AG20443 (cell line): ENCODE measurements at regions not wholly inside any gene's neighbourhood (a gene's known extent, or its start where the extent isn't known, plus 50 kb on each side); places are given as distances from the start of the nearest gene placed in this dataset.

ENCODE experiments used
- DNase-seq: peaks from one replicate; pipeline ENCODE4 v3.0.0; 2012; ENCODE audit warnings: low spot score, mixed read lengths

DNA sequence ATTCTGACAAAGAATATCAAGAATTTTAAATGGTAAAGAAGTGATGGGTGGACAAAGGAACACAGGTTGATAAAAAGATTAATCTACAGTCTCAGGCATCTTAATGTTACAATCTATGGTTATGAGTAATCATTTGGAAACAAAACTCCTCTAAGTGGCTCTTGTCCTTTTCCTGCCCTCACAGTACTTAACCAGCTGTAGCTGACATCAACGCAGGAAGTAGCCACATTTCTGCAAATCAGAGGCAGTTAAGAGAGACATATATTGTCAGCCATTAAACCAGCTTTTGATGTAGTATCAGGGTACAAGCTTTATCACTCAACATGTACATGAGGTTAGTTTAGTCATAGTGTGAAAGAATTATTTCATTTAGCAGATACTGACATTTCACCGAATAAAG, 244.6 kb downstream of the NR4A2 start:
- DNase-seq: no peak

DNA sequence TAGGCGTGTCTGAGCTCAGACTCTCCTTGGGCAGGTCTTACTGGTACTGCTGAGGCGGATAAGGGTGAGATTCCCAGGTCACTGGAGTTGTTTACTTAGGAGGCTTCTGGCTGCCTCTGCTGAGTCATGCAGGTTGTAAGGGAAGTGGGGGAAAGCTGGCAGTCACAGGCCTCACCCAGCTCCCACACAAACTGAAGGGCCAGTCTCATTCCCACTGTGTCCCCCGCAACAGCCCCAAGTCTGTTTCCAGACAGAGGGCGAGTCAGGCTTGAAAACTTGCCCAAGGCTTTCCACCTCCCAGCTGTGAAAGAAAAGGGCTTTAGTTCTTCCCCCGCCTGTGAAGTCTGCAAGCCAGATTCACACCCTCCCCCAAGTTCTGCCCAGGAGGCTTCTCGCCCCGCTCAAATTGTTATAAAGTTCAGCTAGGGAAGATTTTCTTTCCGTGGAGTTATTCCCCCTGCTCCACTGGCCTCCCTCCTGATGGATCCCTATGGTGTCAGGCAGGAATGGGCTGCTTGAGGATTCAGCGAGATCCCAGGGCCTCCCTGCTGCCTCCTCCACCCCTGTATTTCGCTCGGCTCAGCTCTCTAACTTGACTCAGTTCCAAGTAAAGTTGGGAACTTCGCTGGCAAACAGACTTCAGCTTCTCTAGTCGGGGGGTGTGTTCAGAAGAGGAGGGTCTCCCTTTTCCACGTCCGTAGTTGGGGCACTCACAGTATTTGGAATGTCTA, 248.6 kb downstream of the NR4A2 start:
- no peak for DNase-seq

DNA sequence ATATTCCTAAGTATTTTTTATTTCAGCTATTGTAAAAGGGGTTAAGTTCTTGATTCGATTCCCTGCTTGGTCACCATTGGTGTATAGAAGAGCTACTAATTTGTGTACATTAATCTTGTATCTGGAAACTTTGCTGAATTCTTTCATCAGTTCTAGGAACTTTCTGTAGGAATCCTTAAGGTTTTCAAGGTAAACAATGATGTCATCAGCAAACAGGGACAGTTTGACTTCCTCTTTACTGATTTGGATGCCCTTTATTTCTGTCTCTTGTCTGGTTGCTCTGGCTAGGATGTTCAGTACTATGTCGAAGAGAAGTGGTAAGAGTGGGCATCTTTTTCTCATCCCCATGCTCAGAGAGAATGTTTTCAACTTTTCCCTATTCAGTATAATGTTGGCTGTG, 252.7 kb downstream of the NR4A2 start:
- no peak for DNase-seq

DNA sequence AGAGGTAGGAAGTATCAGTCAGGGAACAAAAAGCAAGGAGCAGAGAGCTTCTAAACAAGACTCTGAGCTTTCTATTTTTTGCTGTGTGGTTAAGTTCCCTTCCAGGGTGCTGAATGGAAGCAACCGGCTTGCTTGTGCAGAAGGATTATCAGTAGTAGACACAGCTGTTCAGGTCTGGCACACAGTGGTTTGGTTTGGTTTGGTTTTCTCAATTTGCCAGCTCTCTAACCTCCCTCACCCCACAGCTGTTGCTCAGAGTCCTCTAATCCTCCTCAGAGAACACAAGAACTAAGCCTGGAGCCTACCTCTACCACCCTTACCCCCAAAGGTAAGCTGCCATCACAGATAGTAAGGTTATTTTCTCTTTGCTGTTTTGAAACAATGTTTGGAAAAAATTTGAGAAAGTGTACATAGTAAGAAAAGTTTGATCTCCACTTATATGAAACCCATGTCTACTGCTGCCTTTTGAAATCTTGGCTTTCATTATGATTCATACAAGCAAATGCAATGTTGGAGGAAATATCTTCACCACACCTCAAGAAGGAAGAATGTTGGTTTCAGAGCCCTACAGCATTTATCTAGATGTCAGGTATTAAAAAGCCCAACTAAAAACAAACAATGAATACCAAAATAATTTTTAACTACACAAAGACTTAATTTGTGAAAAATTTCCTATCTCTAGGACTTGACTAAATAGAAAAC, 255.3 kb downstream of the NR4A2 start:
- no peak for DNase-seq

DNA sequence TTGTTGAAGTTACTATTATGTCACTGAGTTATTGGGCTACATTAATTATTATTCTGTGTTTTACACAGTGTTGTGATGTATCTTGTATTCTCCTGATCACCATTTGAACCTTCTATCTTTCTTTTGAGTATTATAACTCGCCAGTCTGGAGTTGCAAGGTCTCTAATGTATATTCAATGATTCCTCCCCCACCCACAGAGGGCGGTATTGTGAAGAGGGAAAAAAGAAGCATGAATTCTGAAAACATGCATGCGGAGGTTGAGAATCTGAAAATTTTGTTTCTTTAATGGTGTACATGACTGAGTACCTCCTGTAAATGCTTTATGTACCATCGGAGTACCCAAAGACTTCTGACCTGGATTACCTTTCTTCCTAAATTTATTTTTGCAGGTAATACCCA, 266.6 kb downstream of the NR4A2 start:
- no peak for DNase-seq

DNA sequence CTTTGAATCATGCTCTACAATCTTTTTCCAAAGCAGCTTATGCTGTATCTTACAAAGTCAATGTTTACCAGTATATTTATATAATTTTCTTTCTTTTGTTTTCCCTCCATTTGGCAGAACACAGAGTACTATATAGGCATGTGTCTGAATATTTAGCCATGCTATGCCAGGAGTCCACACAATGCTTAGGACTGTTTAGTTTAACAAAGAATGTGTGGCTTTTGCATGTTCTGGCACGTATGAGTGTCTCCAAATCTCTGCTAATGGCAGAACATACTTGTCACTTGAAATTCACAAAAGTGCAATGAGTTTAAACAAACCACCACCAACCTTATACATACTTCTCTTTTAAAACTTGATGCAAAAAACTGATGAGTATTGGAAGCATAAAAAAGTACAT, 268.0 kb downstream of the NR4A2 start:
- DNase-seq: no peak

DNA sequence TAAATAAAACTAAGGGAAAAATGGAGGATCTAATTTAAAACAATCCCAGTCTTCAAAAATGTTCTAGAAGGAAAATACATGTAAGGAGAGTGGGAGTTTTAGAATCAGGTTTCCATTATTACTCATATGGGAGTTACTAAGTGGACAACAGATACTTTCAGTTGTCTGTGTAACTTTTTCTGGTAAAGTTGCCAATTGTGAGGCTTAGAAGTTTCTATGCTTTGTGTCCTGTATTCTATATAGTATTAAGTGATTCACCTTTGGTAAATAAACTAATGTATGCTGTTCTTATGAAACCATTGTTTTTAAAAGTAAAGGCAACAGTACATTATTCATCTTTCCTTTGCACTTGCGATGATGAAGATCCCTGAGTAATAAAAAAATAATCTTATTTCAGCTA, 274.9 kb downstream of the NR4A2 start:
- no peak for DNase-seq

DNA sequence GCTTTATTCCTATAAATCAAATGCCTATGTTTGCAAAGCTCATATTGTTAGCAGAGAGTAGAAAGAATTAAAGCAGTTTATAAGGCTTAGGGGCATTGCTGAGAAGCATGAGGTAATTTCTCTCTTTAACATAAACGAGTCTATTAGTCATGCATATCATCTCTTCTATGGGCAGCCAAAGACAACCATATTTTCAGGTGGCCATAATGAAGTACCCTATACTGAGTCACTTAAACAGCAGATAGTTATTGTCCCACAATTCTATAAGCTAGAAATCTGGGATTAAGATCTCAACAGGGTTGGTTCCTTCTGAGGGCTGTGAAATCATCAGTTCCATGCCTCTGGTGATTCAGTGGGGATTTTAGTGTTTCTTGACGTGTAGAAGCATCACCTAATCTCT, 277.5 kb downstream of the NR4A2 start:
- DNase-seq: no peak

DNA sequence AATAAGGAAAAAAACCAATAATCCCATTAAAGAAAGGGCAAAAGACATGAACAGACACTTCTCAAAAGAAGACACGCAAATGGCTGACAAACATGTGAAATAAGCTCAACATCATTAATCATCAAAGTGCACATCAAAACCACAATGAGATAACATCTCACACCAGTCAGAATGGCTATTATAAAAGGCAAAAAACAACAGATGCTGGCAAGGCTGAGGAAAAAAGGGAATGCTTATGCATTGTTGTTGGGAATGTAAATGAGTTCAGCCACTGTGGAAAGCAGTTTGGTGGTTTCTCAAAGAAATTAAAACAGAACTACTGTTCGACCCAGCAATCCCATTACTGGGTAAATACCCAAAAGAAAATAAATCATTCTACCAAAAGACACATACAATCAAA, 285.6 kb downstream of the NR4A2 start:
- DNase-seq: no peak

DNA sequence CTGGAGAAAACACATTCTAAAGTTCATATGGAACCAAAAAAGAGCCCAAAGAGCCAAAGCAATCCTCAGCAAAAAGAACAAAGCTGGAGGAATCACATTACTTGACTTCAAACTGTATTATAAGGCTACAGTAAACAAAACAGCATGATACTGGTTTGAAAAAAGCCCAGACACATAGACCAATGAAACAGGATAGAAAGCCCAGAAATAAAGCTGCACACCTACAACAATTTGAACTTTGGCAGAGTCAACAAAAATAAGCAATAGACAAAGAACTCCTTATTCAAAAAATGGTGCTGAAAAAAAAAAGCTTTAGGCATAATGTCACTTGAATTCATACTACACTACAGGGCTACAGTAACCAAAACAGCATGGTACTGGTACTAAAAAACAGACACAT, 289.6 kb downstream of the NR4A2 start:
- DNase-seq: no peak

DNA sequence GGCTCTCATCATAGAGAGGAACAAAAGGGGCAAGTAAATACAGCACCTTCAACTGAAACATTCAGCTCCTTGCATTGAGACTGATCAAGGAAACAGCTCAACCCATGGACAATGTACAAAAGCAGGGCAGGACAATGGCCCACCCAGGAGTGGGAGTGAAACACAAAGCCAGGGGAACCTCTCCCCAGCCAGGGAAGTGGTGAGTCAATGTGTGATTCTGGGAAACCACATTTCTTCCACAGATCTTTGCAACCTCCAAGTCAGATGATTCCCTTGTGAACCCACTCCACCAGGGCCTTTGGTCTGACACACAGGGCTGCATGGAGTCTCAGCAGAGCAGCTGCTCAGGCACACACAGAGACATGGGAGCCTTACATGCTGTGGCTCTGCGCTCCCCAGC, 294.5 kb downstream of the NR4A2 start:
- no peak for DNase-seq

DNA sequence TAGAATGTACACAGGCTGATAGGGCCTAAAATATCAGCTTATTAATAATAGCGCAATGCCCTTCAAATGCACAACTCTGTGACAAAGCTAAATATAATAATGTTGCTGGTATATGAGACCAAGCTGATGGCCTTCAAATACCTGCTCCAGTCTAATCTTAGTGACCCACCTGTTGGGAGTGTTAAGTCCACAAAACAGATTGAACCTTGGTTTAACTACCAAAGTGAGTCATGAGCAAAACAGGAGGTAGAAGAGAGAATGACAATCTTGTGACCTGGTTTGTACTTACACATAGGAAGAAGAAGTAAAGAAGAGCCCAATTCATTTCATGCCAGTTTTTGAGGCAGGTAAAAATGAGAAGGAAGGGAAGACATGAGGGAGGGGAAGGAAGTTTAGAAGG, 295.0 kb downstream of the NR4A2 start:
- no peak for DNase-seq

DNA sequence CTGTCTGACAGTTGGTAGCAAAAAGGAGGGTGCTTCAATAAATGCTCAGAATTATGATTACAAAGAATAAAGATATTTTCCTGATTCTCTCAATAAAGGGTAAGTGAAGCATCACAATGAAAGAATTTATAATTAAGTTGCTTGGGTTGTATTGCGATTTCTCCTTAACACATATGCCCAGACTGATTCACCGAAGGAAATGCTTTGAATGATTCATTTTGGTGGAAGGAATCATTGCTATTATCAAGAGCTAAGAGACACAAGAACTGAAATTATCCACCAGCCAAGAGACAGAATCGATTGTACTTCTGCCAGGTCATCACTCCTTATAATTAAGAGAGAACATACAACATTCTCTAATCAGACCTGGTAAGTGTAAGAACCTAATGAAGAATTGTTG, 301.4 kb downstream of the NR4A2 start:
- no peak for DNase-seq

DNA sequence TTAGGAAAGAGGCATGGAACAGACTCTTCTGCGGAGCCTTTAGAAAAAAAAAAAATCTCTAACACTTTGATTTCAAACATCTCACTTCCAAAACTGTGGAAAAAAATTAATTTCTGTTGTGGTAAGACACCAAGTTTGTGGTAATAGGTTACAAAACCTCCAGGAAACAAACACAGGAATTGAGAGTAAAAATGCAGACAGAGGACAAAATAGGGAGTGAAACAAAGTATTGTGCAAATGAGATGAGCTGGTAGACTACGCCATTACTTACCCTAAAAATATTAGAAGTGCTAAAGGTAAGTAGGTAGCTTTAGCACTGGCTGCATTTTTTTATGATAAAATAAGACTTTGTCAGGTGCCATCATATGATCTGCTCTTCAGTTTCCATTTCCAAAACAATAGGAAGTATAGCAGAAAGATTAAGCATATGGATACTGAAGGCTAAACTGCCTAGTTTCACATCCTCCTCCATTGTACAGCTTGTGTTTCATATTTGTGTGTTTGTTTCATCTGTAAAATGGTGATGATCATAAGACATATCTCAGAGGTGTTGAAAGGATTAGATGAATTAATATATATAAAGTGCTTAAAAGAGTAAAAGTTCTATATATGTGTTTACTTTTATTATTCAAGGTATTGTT, 309.2 kb downstream of the NR4A2 start:
- no peak for DNase-seq

DNA sequence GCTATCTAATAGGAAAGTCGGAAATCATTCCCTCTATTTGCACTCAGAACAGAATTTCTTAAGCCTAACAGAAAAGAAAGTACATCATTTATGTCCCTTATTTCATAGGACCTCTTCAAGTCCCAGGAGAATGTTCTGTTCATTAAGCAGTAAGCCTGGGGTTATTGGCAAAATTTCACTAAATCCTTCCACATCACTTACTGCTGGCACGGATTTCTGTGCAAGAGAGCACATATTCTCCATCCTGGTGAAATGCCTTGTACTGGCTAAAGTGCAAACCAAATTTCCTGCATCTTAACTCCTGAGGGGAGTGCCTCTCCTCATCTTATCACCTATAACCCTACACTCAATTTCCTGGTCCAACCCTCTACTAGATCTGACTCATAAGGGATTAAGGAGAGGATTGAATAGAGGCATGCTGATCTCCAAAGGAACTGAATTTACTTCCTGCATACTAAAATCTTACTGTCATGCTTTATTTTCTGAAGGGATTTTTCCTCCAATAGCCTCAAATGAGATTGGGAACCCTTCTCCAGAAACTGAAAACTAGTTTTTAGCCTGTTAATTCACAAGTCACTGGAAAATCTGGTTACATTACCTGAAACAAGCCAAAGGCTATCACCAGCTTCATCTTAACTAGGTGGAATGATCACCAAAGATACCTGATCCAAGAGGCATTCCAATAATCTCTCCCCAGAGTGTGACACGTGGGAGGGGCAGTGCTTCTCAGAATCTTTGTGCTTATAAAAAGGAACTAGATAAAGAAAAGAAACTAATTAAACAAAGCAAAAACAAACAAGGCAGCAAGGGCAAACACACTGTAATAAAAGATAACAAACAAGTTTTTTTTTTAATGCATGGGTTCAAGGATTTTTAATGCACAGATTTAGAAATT, 311.1 kb downstream of the NR4A2 start:
- DNase-seq: no peak

DNA sequence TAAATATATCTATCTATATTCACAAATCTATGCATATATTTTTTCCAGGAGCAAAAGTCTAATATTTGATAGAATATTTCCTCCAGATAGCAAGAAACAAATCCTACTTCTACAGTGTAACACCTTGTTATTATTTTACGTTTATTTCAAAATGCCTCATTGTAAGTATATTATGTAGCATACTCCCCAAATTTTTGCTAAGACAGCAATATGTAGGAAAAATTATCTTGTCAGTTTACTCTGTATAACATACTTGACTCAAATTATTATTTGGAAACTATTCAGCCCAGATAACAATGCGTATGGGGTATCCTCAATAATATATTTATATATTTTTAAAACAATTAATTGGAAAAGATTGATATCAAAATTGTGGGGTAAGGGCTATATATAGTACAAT, 313.2 kb downstream of the NR4A2 start:
- DNase-seq: no peak

DNA sequence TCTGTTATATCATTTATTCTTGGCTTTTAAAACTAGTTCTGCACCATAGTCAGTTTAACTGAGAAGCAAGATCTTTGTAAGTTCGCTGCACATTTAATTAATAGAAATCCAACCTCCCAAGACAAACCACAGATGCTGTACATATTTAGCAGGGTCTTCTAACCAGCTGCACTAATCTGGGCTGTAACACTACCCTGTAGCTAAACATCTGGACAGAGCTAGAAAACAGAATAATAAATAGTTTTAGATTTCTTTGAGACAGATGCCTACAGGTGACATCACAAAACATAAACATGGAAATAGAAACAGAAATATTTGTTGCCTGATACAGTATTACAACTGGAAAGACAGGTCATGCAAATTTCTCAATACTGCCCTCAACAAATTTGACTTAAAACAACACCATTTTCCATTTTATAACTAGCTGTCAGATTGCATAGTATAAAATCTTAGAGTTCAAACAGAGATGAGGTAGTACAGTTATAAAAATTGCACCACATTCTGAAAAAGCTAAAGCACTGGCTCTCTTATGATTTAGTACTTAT, 315.1 kb downstream of the NR4A2 start:
- DNase-seq: no peak

DNA sequence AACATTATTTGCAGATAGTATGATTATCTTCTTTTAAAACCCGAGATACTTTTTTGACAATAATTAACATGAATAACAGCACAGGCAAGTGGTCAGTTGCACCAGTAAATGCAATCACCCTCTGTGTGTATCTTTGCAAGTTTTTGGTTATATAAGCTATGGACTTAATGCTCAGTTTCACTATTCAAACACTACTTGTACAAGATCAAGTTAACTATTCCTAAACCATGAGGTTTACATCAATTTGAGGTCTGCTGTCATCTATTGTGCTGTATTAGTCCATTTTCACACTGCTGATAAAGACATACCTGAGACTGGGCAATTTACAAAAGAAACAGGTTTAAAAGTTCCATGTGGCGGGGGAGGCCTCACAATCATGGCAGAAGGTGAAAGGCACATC, 323.2 kb downstream of the NR4A2 start:
- DNase-seq: no peak

DNA sequence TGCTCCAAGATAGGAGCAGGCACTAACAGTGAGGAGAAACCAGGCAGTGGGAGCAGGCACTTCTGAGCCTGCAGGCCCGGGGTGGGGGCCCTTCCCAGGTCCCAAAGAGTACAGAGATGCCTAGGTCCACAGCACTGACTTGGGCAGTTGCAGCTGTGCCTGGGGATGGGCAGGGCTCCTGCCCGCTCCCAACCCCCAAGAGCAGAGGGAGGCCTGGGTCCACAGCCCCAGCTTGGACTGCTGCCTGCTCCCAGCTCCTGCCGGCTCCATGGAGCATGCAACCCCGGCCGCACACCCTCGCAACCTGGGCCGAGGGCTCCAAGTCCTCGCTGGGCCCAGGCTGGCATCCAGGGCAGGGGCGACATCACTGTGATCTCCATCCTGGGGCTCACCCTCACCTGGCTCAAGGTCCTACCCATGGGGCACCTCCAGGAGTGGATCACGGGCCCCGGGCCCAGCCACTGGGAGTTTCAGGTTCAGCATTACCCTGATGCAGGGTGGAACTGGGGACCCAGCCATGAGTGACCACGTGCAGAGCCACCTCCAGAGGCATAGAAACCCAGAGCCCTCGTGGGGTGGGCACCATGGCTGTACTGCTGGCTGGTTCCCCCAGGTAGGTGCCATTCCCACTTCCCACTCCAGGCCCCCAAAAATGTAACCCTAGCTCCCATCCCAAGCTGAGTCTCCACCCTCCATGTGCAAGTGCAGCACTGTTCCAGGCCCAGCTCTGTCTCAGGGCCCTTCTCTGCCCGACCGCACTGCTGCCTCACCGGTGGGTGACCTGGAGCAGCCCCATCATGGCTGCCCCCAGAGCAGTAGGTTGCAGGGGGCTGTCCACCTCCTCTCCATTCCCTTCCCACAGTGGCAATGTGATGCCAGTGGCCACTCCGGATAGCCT, 325.6 kb downstream of the NR4A2 start:
- no peak for DNase-seq

DNA sequence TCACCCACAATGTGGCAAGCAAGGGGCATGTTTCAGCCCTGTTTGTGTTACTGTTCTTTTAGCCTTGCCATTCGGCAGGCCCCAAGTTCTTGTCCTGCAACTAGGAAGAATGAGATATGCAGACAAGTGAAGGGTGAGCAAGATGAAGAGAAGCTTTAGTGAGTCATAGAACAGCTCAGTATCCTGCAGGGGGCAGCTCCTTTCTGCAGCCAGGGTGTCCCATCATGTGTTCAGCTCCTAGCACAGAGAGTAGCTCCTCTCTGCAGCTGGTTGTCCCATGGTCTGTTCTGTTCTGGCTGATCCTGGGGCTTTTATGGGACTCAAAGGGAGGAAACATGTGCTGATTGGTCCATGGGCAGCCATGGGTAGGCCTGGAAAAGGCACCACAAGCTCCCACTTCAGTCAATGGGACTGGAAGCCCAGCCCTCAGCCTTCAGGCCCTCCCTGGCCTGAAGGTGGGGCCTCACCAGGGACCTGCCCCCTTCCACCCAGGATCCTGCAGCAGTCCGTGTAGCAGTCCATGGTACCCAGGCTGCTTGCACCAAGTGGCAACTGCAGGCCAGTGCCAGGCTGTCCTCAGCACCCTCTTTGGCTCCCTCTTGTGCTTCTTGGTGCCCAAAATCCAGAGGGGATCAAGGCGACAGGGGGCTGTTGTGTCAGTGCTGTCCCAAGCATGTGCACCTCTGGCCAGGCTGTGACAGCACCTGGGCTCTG, 326.4 kb downstream of the NR4A2 start:
- no peak for DNase-seq
